HepG2 (cell line): ENCODE measurements at regions not wholly inside any gene's neighbourhood (a gene's known extent, or its start where the extent isn't known, plus 50 kb on each side); places are given as distances from the start of the nearest gene placed in this dataset.

Experiments
- ATAC-seq: fragments of 200-7000 bp; cut with Tn5 transposase; 3 replicates; pipeline ENCODE4 v1.9.1; 2020; ENCODE audit warnings: mild to moderate bottlenecking, moderate library complexity
- BruUV-seq: library from RNA; stranded (reverse); fragments of 400-500 nt; replicated peaks from 2 replicates; lab custom pipeline; 2021; lab: Mats Ljungman, UMichigan
- CTCF ChIA-PET: fragments of 300-600 bp; formaldehyde crosslinking; extraction: SDS; loops from one replicate; lab custom pipeline; 2021; ENCODE audit warnings: low total read pairs, inconsistent platforms, low intra/inter-chr PET ratio; lab: Yijun Ruan, JAX
- POLR2A ChIA-PET: fragments of 350-600 bp; sonication (Branson Sonifier 250); formaldehyde crosslinking; loops from one replicate; lab custom pipeline; 2020; ENCODE audit warnings: antibody characterized with exemption, inconsistent platforms; lab: Yijun Ruan, JAX
- DNase-seq: peaks from one replicate; pipeline ENCODE4 v3.0.0-alpha.2; 2015; ENCODE audit warnings: low spot score
- FAIRE-seq: peaks from 3 replicates; lab custom pipeline; 2011; peaks lifted over from hg19 to GRCh38; lab: Jason Lieb, UNC
- H2AFZ ChIP-seq: one replicate; pipeline ENCODE4 v1.6.1; 2011; ENCODE audit warnings: low read length, inconsistent platforms
- H3K27ac ChIP-seq: fragments of 300-600 bp; 3 replicates; pipeline ENCODE4 v1.8.0; 2011; ENCODE audit warnings: mixed run types, mild to moderate bottlenecking, mixed read lengths, low read length, inconsistent platforms; ENCODE audit not compliant: insufficient read depth; ENCODE audit errors: extremely low read length
- H3K27me3 ChIP-seq, 2 experiments: fragments of 200-600 bp in 1 of 2; 2 replicates in 1 of 2; 3 replicates in 1 of 2; pipeline versions ENCODE4 v1.6.0 to v1.8.0; 2011; ENCODE audit warnings: low read length in 2 of 2, mild to moderate bottlenecking in 2 of 2, moderate library complexity in 2 of 2, inconsistent platforms in 1 of 2; ENCODE audit not compliant: insufficient read depth in 2 of 2, control insufficient read depth in 1 of 2
- H3K36me3 ChIP-seq, 2 experiments: fragments of 200-600 bp in 1 of 2; replicated peaks in 1 of 2; 2 replicates in 1 of 2; 3 replicates in 1 of 2; pipeline versions ENCODE4 v1.5.1 to v1.8.0; 2011; ENCODE audit warnings: low read length in 2 of 2, inconsistent platforms in 1 of 2; ENCODE audit not compliant: insufficient read depth in 2 of 2, control insufficient read depth in 1 of 2
- H3K4me1 ChIP-seq: 2 replicates; pipeline ENCODE4 v1.5.1; 2012; ENCODE audit warnings: low read length, inconsistent platforms; ENCODE audit not compliant: insufficient read depth
- H3K4me2 ChIP-seq: 2 replicates; pipeline ENCODE4 v1.6.0; 2011; ENCODE audit warnings: low read depth, low read length, inconsistent platforms
- H3K4me3 ChIP-seq, 3 experiments: fragments of 200-600 bp in 1 of 3; sonication (generic), shearing (Covaris generic) in 1 of 3; replicated peaks in 1 of 3; 2 replicates each; pipeline ENCODE4 v1.5.1; 2011 to 2016; ENCODE audit warnings: low read length in 3 of 3, inconsistent platforms in 2 of 3, low read depth in 2 of 3, mild to moderate bottlenecking in 2 of 3, control low read depth in 1 of 3, mixed read lengths in 1 of 3; ENCODE audit not compliant: insufficient read depth in 1 of 3
- H3K79me2 ChIP-seq: one replicate; pipeline ENCODE4 v1.6.1; 2011; ENCODE audit warnings: low read length, inconsistent platforms; ENCODE audit not compliant: insufficient read depth
- H3K9ac ChIP-seq: 2 replicates; pipeline ENCODE4 v1.6.0; 2011; ENCODE audit warnings: mild to moderate bottlenecking, low read depth, low read length, inconsistent platforms; ENCODE audit not compliant: insufficient read depth
- H3K9me3 ChIP-seq: 2 replicates; pipeline ENCODE4 v1.5.1; 2012; ENCODE audit warnings: mild to moderate bottlenecking, low read length
- H4K20me1 ChIP-seq: 2 replicates; pipeline ENCODE4 v1.6.0; 2011; ENCODE audit warnings: inconsistent platforms, mild to moderate bottlenecking, low read length, moderate library complexity; ENCODE audit not compliant: insufficient read depth
- ATF7 ChIP-seq, 2 experiments: fragments of 450-650 bp in 1 of 2; sonication (generic) in 1 of 2; formaldehyde crosslinking in 1 of 2; IDR thresholded peaks; 2 replicates each; pipeline versions ENCODE4 v1.4.0 to v1.6.1; 2016 to 2020; ENCODE audit warnings: antibody characterized with exemption in 1 of 2, mild to moderate bottlenecking in 1 of 2, missing genetic modification reagents in 1 of 2
- DPF2 ChIP-seq: sonication (generic); formaldehyde crosslinking; IDR thresholded peaks from 2 replicates; pipeline ENCODE4 v1.4.0; 2020; ENCODE audit warnings: mild to moderate bottlenecking, low read depth, missing genetic modification reagents, borderline replicate concordance
- MAFF ChIP-seq: IDR thresholded peaks from 2 replicates; pipeline ENCODE4 v1.6.1; 2011; ENCODE audit warnings: low read depth, low read length, improper control_type of control experiment
- MAFK ChIP-seq, 2 experiments: IDR thresholded peaks in 1 of 2; conservative IDR thresholded peaks in 1 of 2; 2 replicates each; pipeline ENCODE4 v1.6.1; 2011; ENCODE audit warnings: improper control_type of control experiment in 2 of 2, low read length in 2 of 2
- ZNF782 ChIP-seq: sonication (generic); formaldehyde crosslinking; IDR thresholded peaks from 2 replicates; pipeline ENCODE4 v1.4.0; 2020; ENCODE audit warnings: missing genetic modification reagents, mild to moderate bottlenecking, borderline replicate concordance
- WGBS: methylation state at CpG from one replicate; pipeline ENCODE4 v1.1.6; 2017; ENCODE audit warnings: low lambda C conversion rate; 5-methylcytosine and 5-hydroxymethylcytosine counted together
- in situ Hi-C: cut with HindIII; loops from 2 replicates; pipeline ENCODE4 v1.10.0; 2017; ENCODE audit warnings: low pct_unique_long_range_greater_than_20kb; ENCODE audit not compliant: extremely low pct_ligation_motif_present
- intact Hi-C: fragments of 100-400 bp; cut with micrococcal nuclease; formaldehyde crosslinking; loops from one replicate; pipeline ENCODE4 v1.10.0; 2022; ENCODE audit not compliant: unreplicated experiment

DNA sequence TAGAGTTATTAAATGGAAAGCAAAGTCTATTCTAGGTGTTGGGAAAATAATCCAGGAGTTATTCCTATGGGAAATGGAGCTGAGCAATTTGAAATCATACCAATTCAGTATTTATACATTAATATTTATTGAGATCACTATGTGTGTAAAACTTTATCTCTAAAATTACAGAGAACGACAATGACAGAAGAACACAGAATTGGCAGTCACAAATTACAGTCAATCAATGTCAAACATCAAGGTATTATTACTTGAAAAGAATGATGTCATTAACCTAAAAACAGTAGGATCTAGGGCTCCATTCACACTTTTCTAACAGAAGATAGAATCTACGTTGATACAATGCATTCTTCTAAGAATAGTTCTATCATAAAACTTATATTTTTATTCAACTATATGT, 154.9 kb upstream of the GJE1 start:
- no peaks in the 10 kb centered on the region for H3K4me1 ChIP-seq
- H3K36me3 ChIP-seq: no peaks in the 10 kb centered on the region
- TF ChIP-seq ZNF782 (no peak), ATF7 (IDR thresholded peaks at IDR 0.05) (peak; percentile 88), ATF7 (CRISPR knock-in tag; IDR thresholded peaks at IDR 0.05) (no peak)
- FAIRE-seq (no peak), DNase-seq (no peak), ATAC-seq (no peak)
- H3K79me2 ChIP-seq: no peaks in the 10 kb centered on the region
- CTCF ChIA-PET: no interaction called here
- no TSS peak for BruUV-seq
- no peaks in the 10 kb centered on the region for H4K20me1 ChIP-seq
- H3K27me3 ChIP-seq: 0 out of 5 replicates have a peak, but pooled peaks cover 0 to 1% of the 10 kb centered on the region in 2 experiments
- intact Hi-C loops (no loop called here), in situ Hi-C loops (no loop called here)
- no peak overlapping the region for H3K4me3 ChIP-seq
- WGBS: 15% methylated on average over 2 of the region's 2 CpGs
- no peaks in the 10 kb centered on the region for H3K9me3 ChIP-seq
- H3K9ac ChIP-seq: no peak overlapping the region
- H2AFZ ChIP-seq: no peak overlapping the region
- no peak overlapping the region for H3K27ac ChIP-seq
- H3K4me2 ChIP-seq: no peak overlapping the region
- POLR2A ChIA-PET: no interaction called here

DNA sequence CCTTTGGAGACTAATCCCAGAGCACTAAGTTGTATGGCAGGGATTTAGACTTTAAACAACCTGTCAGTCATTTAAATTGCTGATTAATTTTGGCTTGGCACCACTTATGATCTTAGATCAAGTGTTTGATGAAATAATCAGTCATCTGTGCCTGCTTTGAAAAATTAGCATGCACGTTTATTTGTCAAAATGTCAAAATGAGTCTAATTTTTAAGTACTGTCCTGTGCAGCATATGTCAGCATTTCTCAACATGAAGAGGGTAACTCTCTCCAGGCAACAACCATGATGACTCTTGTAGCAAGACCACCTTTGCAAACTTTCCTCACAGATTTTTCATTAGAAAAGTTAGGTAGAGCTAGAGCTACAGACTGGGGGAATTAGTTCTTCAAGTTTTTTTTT, 155.7 kb upstream of the GJE1 start:
- Histone ChIP-seq H3K27me3 (peaks cover 0 to 1% of the 10 kb centered on the region in 2 experiments; a peak in 1 of 5 replicates), H3K9ac (no peak overlapping the region), H3K9me3 (no peaks in the 10 kb centered on the region), H3K36me3 (no peaks in the 10 kb centered on the region), H3K79me2 (no peaks in the 10 kb centered on the region), H4K20me1 (no peaks in the 10 kb centered on the region), H3K27ac (no peak overlapping the region), H3K4me2 (no peak overlapping the region), H3K4me1 (no peaks in the 10 kb centered on the region), H3K4me3 (no peak overlapping the region), H2AFZ (no peak overlapping the region)
- 0% methylated on average over 1 of the region's 1 CpG for WGBS
- DNase-seq (no peak), FAIRE-seq (no peak), ATAC-seq (no peak)
- intact Hi-C loops (no loop called here), in situ Hi-C loops (no loop called here)
- TF ChIP-seq DPF2 (CRISPR knock-in tag) (no peak), MAFF (peak; percentile 47; the same call in 1 of the 2 replicates), MAFK (conservative IDR thresholded peaks at IDR 0.05 in 1 of 2, IDR thresholded peaks at IDR 0.05 in 1 of 2; ENCODE audit: low read length in 2 of 2) (peak in 1 of 2 experiments; percentile 61; a peak in 2 of 4 replicates)
- ChIA-PET CTCF (no interaction called here), POLR2A (no interaction called here)
- BruUV-seq: no TSS peak
